GM23338 (cell line): ENCODE measurements at regions not wholly inside any gene's neighbourhood (a gene's known extent, or its start where the extent isn't known, plus 50 kb on each side); places are given as distances from the start of the nearest gene placed in this dataset.

Experiments used
- CREB1 ChIP-seq: fragments of 250-450 bp; sonication (Bioruptor Pico); IDR thresholded peaks from 2 replicates; pipeline ENCODE4 v1.5.0; 2020; ENCODE audit warnings: low read depth, mild to moderate bottlenecking, moderate library complexity
- CTCF ChIP-seq, 2 experiments: fragments of 200-600 bp in 1 of 2; sonication (generic) in 1 of 2; conservative IDR thresholded peaks; 2 replicates each; pipeline versions ENCODE4 v1.5.1 to v1.6.1; 2016 to 2017; ENCODE audit warnings: antibody characterized with exemption in 2 of 2, low read depth in 2 of 2, mild to moderate bottlenecking in 2 of 2, moderate library complexity in 1 of 2
- EZH2 ChIP-seq: fragments of 200-600 bp; sonication (generic); IDR thresholded peaks from one replicate; pipeline ENCODE4 v1.8.0; 2017; ENCODE audit warnings: antibody characterized with exemption, mild to moderate bottlenecking, low read depth; ENCODE audit not compliant: unreplicated experiment
- EZH2phosphoT487 ChIP-seq: fragments of 200-600 bp; sonication (generic); IDR thresholded peaks from one replicate; pipeline ENCODE4 v1.8.1; 2018; ENCODE audit warnings: antibody characterized with exemption; ENCODE audit not compliant: unreplicated experiment
- JUNB ChIP-seq: IDR thresholded peaks from one replicate; pipeline ENCODE4 v1.6.1; 2016; ENCODE audit warnings: antibody characterized with exemption; ENCODE audit not compliant: unreplicated experiment
- POLR2AphosphoS5 ChIP-seq: IDR thresholded peaks from 2 replicates; pipeline ENCODE4 v1.6.1; 2016; ENCODE audit warnings: antibody characterized with exemption, low read depth
- REST ChIP-seq: IDR thresholded peaks from one replicate; pipeline ENCODE4 v1.6.1; 2018; ENCODE audit warnings: antibody characterized with exemption; ENCODE audit not compliant: unreplicated experiment
- STAT1 ChIP-seq: IDR thresholded peaks from one replicate; pipeline ENCODE4 v1.6.1; 2016; ENCODE audit warnings: antibody characterized with exemption; ENCODE audit not compliant: unreplicated experiment
- ZNF114 ChIP-seq: fragments of 250-450 bp; sonication (Bioruptor Pico); IDR thresholded peaks from 2 replicates; pipeline ENCODE4 v1.5.0; 2020; ENCODE audit warnings: mild to moderate bottlenecking, moderate library complexity

GRCh38 chr5:82938901-82939725 is 138.1 kb downstream of the TMEM167A start:
- TF ChIP-seq CTCF (conservative IDR thresholded peaks at IDR 0.05; ENCODE audit: low read depth in 2 of 2) (no peak), EZH2phosphoT487 (no peak), REST (no peak), EZH2 (no peak), CREB1 (CRISPR knock-in tag) (no peak), JUNB (no peak), POLR2AphosphoS5 (no peak), STAT1 (no peak), ZNF114 (CRISPR knock-in tag) (no peak)
